ENCODE measurements at regions not wholly inside any gene's neighbourhood (a gene's known extent, or its start where the extent isn't known, plus 50 kb on each side); places are given as distances from the start of the nearest gene placed in this dataset.

DNA sequence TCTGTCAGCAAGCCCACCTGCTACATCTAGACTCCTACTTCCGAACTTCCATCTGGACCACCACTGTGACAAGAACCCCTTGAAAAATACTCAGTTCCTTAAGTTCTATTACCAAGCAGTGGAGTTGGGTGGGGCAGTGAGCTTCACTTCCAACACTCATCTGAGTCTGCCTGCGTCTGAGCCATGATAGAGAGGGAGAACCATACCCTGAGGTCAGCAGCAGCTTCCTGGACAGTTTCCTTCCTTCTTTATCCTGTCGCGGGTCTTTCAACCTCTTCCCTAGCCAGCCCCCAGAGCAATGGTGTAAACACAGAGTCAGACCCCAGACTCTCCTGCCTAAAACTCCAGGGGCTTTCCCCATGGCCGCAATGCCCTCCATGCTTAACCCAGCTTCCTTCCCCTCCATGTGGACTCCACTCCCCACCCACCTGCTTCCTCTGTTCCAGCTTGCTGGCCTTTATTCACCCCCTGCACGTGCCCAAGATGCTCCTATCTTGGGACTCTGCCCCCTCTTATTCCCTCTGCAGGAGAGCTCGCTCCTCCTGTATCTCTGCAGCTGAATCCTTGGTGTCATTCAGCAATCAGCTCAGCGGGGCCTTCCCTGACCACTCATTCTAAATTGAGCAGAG lies 211.2 kb downstream of the SHQ1 start:
- 47% methylated on average over 8 of the region's 8 CpGs for WGBS, 2 donors
- TF ChIP-seq EP300 (IDR thresholded peaks at IDR 0.05) (no peak), POLR2A (IDR thresholded peaks at IDR 0.05) (no peak), POLR2AphosphoS5 (IDR thresholded peaks at IDR 0.05) (no peak)
- TF ChIP-seq, protein P1, sequence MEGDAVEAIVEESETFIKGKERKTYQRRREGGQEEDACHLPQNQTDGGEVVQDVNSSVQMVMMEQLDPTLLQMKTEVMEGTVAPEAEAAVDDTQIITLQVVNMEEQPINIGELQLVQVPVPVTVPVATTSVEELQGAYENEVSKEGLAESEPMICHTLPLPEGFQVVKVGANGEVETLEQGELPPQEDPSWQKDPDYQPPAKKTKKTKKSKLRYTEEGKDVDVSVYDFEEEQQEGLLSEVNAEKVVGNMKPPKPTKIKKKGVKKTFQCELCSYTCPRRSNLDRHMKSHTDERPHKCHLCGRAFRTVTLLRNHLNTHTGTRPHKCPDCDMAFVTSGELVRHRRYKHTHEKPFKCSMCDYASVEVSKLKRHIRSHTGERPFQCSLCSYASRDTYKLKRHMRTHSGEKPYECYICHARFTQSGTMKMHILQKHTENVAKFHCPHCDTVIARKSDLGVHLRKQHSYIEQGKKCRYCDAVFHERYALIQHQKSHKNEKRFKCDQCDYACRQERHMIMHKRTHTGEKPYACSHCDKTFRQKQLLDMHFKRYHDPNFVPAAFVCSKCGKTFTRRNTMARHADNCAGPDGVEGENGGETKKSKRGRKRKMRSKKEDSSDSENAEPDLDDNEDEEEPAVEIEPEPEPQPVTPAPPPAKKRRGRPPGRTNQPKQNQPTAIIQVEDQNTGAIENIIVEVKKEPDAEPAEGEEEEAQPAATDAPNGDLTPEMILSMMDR (IDR thresholded peaks at IDR 0.05) = no peak
- H3K27me3 ChIP-seq = no peaks in the 10 kb centered on the region
- H3K4me3 ChIP-seq = no peak overlapping the region
- no peak overlapping the region for H3K27ac ChIP-seq
- no peak for ATAC-seq (ENCODE audit: low FRiP score in 2 of 2)
- no peaks in the 10 kb centered on the region for H3K9me3 ChIP-seq
- H3K4me1 ChIP-seq = peaks cover 0 to 3% (median 0%) of the 10 kb centered on the region in 4 donors
- H3K36me3 ChIP-seq = no peaks in the 10 kb centered on the region
- DNase-seq = no peak

DNA sequence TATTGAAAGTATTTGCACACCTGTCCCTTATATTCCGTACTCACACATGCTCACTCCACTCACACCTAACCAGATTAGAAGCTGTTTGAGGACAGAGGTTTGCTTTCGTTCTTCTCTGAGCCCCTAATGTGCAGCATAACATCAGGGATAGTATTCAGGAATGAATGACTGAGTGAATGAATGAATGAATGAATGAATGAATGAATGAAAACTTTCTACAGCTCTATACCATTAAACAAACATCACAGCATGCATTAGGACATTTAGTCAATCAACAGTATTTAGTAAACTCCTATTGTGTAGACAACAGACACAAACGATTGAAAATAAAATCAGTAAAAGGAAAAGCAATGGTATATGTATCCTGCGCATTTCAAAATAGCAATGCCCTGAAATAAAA lies 212.7 kb downstream of the SHQ1 start:
- TF ChIP-seq, protein P1 (IDR thresholded peaks at IDR 0.05) = no peak
- TF ChIP-seq POLR2A (IDR thresholded peaks at IDR 0.05) (no peak), POLR2AphosphoS5 (IDR thresholded peaks at IDR 0.05) (no peak), EP300 (IDR thresholded peaks at IDR 0.05) (no peak)
- H3K27me3 ChIP-seq = no peaks in the 10 kb centered on the region
- H3K4me1 ChIP-seq = peaks cover 0 to 3% (median 0%) of the 10 kb centered on the region in 4 donors
- no peak overlapping the region for H3K27ac ChIP-seq
- DNase-seq (no peak), ATAC-seq (ENCODE audit: low FRiP score in 2 of 2) (no peak)
- H3K4me3 ChIP-seq = no peak overlapping the region
- WGBS, 2 donors = 91 to 94% methylated on average over 4 of the region's 4 CpGs
- H3K36me3 ChIP-seq = no peaks in the 10 kb centered on the region
- H3K9me3 ChIP-seq = no peaks in the 10 kb centered on the region

DNA sequence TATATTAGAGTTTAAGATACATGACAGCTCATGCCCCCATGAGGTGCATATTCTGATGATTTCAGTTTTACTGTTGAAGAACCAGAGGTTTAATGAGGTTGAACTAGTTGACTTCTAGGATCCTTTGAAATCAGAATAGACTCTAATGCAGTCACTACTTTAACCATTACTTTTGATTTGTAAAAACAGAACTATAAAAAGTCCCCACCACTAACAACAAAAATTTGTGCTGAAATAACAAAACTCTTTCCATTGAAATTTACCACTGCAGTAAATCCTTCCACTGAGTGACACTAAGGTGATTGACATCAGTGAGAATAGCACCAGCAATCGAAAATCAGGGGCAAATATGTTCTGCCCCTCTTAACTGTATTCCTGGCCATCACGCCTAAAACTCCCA lies 214.1 kb downstream of the SHQ1 start:
- Histone ChIP-seq H3K9me3 (no peaks in the 10 kb centered on the region), H3K27me3 (no peaks in the 10 kb centered on the region), H3K4me3 (no peak overlapping the region), H3K27ac (no peak overlapping the region), H3K36me3 (no peaks in the 10 kb centered on the region), H3K4me1 (peaks cover 0 to 3% (median 0%) of the 10 kb centered on the region in 4 donors)
- ATAC-seq (ENCODE audit: low FRiP score in 2 of 2) (no peak), DNase-seq (no peak)
- 79 to 88% methylated on average over 2 of the region's 2 CpGs for WGBS, 2 donors
- no peak for TF ChIP-seq EP300 (IDR thresholded peaks at IDR 0.05)
- TF ChIP-seq POLR2A (IDR thresholded peaks at IDR 0.05) = no peak

DNA sequence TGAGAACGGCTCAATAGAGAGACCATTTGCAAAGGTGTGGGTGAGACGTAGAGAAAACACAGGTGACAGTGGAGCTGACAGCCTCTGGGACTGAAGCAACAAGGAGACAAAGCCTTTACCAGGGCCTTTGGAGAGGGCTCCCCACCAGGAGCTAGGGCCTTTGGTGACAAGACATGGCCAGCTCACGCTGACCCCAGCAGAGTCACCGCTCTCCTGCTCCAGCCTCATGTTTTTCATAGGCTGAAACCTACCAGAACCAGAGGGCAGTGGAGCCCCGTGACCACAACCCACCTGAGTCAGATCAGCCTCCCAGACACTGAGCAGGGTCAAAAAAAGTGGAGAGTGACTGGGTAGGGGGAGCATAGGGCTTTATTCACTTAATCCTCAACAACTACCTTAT lies 214.7 kb downstream of the SHQ1 start:
- 94% methylated on average over 5 of the region's 5 CpGs for WGBS, 2 donors
- H3K4me1 ChIP-seq = peaks cover 0 to 3% (median under 1%) of the 10 kb centered on the region in 4 donors
- DNase-seq (no peak), ATAC-seq (ENCODE audit: low FRiP score in 2 of 2) (no peak)
- H3K27ac ChIP-seq = no peak overlapping the region
- no peaks in the 10 kb centered on the region for H3K27me3 ChIP-seq
- H3K36me3 ChIP-seq = no peaks in the 10 kb centered on the region
- H3K9me3 ChIP-seq = no peaks in the 10 kb centered on the region
- TF ChIP-seq POLR2AphosphoS5 (IDR thresholded peaks at IDR 0.05) = no peak
- TF ChIP-seq, protein P1 (IDR thresholded peaks at IDR 0.05) = no peak
- no peak for TF ChIP-seq POLR2A (IDR thresholded peaks at IDR 0.05)
- TF ChIP-seq EP300 (IDR thresholded peaks at IDR 0.05) = no peak
- H3K4me3 ChIP-seq = no peak overlapping the region

DNA sequence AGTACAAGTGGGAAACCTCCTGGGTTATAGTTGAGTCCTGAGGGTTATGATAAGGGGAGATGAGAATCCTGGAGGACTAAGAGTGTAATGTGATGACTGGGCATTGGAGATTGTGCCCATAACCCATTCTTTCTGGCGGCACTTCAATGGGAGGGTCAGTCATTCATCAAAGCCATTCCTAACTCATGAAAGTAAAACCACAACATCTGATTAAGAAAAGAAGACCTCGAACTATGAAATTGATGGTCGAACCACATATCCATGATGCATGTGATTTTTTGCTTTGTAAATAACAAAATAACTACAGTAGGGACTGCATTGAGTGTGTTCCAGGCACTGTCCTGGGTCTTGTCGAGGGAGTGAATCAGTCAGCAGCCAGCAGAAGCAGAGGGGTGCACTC lies 215.1 kb downstream of the SHQ1 start:
- H3K4me3 ChIP-seq = no peak overlapping the region
- TF ChIP-seq POLR2AphosphoS5 (IDR thresholded peaks at IDR 0.05) = no peak
- H3K9me3 ChIP-seq = no peaks in the 10 kb centered on the region
- no peaks in the 10 kb centered on the region for H3K27me3 ChIP-seq
- DNase-seq = no peak
- H3K36me3 ChIP-seq = no peaks in the 10 kb centered on the region
- ATAC-seq (ENCODE audit: low FRiP score in 2 of 2) = no peak
- no peak overlapping the region for H3K27ac ChIP-seq
- H3K4me1 ChIP-seq = peaks cover 0 to 6% (median 2%) of the 10 kb centered on the region in 4 donors
- 71 to 85% methylated on average over 4 of the region's 4 CpGs for WGBS, 2 donors

DNA sequence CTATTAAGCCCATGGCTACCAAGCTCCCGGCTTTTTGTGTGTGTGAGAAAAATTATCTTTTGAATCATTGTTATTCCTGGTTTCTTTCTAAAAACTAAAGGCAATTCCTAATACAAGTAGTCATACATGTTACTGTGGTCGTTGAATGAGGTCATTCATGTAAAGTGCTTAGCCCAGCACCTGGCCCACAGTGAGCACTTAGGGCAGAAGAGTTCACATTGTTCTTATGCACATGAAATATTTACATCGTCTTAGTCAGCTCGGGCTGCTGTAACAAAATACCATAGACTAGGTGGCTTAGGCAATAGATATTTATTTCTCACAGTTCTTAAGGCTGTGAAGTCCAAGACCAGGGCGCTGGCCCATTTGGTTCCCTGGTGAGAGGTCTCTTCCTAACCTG lies 216.1 kb downstream of the SHQ1 start:
- H3K36me3 ChIP-seq = no peaks in the 10 kb centered on the region
- TF ChIP-seq POLR2A (IDR thresholded peaks at IDR 0.05) (no peak), EP300 (IDR thresholded peaks at IDR 0.05) (no peak), POLR2AphosphoS5 (IDR thresholded peaks at IDR 0.05) (no peak)
- peaks cover 0 to 7% (median 5%) of the 10 kb centered on the region in 4 donors for H3K4me1 ChIP-seq
- no peak overlapping the region for H3K4me3 ChIP-seq
- no peaks in the 10 kb centered on the region for H3K9me3 ChIP-seq
- DNase-seq = no peak
- WGBS, 2 donors = 84 to 92% methylated on average over 5 of the region's 5 CpGs
- H3K27me3 ChIP-seq = no peaks in the 10 kb centered on the region
- ATAC-seq (ENCODE audit: low FRiP score in 2 of 2) = no peak
- no peak overlapping the region for H3K27ac ChIP-seq
